ENCODE measurements at regions not wholly inside any gene's neighbourhood (a gene's known extent, or its start where the extent isn't known, plus 50 kb on each side); places are given as distances from the start of the nearest gene placed in this dataset.
"Not testable (repeated sequence)": the region's sequence is repeated elsewhere in the genome, so short reads cannot be mapped to it uniquely, and the experiment has no call there.

DNA sequence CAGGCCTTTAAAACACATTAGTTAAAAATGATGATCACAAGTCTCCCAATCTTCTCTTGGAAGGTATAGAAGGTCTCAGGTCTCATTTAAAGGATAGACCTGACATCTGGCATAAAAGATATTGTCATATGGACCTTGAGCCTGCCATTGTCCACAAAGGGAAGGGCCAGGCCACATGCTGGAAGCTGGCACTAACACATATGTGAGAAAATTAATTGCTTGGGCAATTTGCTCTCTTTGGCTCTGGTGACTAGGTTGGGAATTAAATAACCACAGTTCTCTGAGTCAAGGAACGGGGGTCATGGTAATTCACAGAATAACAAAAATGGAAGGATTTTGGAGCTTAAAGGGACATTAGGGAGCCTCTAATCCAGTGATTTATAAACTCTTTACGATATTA lies 727.3 kb downstream of the BCL11A start:
- DNase-seq (ENCODE audit: low spot score) (no peak), FAIRE-seq (no peak)

DNA sequence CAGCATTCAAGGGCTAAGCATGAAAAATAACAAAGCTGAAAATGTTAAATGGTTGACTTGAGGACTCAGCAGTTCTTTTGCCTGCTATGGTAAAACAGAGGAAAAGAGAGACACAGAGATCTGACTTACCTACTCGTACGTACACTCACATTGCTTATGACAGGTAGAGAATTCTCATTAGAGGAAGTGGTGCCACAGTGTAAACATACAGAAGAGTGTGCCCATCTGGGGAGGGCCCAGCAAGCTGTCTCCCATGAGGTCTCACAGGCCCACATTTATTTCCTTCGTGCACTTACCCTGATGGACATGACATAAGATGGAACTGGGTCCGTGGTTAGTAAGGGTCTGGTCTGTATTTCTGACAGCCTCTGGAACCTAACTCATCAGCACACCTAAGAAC lies 729.1 kb downstream of the BCL11A start:
- DNase-seq (ENCODE audit: low spot score) (no peak), FAIRE-seq (no peak)

GRCh38 chr2:59816075-59816474 lies 737.4 kb downstream of the BCL11A start:
- FAIRE-seq, result no peak

GRCh38 chr2:59810283-59810682 lies 743.2 kb downstream of the BCL11A start:
- DNase-seq (ENCODE audit: low spot score); FAIRE-seq: not testable (repeated sequence)

More at GRCh38 chr2:59816075-59816474, 737.4 kb downstream of the BCL11A start:
- DNase-seq (ENCODE audit: low spot score), result no peak

DNA sequence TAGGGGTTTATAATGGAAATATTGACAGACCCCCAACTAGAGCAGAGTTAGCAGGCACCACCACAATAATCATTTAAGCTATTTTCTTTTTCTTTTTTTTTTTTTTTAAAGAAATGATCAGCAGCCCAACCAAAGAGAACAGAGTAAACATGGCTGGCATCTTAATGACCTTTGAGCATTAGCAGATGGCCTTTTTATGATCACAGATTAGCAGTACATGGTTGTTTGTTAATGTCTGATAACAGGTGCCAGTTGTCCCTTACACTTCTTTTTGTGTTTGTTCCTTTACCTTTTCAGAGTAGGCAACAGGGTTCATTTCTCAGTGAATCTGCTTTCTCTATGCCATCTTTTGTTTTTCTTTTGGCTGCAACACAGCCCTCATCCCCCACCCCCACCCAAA lies 747.0 kb downstream of the BCL11A start:
- no peak for DNase-seq (ENCODE audit: low spot score)
- FAIRE-seq, result no peak

DNA sequence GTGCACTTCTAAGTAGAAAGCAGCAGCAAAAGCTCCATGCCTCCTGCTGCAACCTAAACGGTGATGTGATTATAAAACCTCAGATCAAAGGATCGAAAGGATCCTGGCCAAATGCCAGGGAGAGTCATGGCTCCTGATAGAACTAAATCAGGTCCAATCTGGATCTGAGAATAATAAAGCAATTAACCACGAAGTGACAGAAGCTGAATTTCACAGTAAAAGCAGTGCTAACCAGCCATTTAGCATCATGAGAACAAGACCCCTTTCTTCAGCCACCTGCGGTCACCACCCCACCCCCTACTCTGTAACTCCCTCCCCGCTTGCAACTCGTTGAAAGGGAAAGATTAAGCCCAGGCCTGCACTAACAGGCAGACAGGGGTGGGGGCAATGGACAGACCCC lies 748.7 kb downstream of the BCL11A start:
- no peak for FAIRE-seq
- no peak for DNase-seq (ENCODE audit: low spot score)

DNA sequence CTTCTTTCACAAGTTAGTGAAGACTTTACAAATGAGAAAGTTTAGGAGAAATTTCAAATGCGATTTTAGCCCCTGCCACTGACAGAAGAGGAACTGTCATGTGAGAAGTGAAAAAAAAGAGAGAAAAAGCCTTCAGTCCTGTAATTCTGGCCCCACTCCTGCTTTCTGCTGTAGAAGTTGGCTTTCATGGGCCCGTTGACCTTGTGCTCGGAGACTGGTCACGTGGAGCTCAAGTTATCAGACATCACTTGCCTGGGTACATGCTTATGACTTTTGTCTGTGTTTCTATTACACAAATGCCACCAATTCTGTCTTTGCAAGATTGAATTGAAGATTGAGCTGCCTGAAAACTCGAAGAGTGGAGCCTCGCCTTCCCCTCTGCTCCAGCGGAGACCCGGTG lies 749.9 kb downstream of the BCL11A start:
- FAIRE-seq (no peak), DNase-seq (ENCODE audit: low spot score) (no peak)

GRCh38 chr2:59798687-59799232 lies 754.7 kb downstream of the BCL11A start:
- no peak for DNase-seq (ENCODE audit: low spot score)
- no peak for FAIRE-seq

- no peak for DNase-seq (ENCODE audit: low spot score)
- no peak for FAIRE-seq
Observed at GRCh38 chr2:59791004-59791618, 762.3 kb downstream of the BCL11A start.

DNA sequence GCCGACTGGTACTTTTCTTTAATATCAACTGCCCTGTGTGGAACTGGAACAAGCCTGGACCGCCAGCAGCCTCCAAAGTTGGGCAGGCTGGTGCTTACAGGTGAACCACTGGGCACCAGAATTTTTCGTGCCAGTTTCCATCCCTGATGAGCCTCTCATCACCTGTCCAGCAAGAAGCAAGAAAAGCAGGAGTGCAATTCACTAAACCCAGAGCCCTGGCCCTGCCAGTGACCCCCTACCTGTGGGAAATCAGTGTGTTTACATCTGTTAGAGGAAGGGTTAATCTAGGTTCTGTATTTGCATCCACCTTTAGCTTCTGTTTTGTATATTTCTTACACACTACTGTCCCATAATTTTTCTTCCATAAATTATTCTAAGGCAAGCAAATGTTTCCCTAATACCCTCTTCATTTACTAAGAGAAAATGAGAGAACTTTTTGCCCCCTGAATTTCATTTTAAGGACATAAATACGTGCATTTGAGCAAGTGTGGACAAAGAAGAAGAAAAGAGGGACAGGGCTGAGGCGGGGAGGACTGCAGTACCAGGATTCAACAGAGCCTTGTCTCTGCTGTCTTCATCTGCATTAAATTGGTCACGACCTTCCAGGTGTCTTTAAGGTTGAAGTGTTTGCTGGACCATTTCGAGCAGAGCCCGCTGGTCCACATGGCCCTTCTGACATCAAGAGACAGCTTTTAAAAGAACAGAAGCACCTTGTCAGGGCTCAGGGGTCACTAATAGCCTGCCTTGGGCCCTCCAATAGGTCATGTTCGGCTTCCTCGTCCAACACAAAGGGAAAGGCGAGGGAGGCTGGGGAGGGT lies 763.1 kb downstream of the BCL11A start:
- no peak for DNase-seq (ENCODE audit: low spot score)
- no peak for FAIRE-seq

DNA sequence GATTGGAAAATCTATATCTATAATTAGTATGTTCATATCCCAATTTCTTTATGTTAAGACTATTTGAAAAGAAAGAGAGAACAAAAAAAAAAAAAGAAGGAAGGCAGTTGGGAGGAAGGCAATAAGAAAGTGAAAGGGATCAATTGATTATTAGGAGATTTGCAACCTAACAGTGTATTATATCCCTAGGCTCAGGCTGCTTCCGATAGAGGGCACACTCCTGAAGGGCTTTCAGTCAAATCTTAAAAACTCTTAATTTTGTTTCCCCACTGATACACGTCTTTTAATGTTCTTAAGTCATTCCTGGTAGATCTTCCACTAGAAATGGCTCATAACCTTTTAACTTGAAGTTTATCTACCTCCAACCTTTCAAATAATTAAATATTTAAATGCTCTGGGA lies 763.9 kb downstream of the BCL11A start:
- DNase-seq (ENCODE audit: low spot score), result no peak
- FAIRE-seq, result no peak

DNA sequence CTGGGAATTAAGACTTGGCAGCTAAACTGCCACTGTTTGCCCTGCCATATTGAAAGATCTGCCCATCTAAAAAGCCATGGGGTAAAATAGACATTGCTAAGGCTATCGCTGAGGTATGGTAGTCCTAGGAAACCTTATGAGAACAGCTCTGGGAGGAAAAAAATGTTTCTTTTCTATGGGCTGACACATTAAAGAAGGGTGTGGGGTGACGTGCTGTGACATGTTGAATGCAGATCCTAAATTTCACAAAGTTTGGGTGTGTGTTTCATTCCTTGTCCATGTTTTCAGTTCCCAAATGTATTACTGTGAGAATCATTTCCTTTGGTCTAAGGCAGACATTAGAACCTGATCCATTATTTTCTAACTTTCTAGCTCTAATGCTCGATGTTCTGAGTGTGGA lies 766.4 kb downstream of the BCL11A start:
- FAIRE-seq, result no peak
- no peak for DNase-seq (ENCODE audit: low spot score)

DNA sequence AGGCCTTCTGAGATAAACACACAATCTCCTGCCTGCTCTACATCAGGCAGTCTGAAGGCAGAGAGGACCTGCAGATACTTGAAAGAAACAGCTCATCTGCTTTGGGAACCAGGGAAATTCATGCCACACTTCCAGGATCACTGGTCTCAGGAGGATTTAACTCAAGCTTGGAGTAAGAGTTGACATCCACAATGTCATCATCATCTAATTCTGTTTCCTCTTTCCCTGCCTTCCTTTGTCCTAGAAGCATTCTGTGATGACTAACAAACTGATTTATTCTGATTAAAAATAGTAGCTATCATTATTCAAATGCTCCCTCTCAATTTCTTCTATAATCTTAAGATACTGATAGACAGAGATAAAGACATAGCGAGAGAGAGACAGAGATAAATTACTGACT lies 766.8 kb downstream of the BCL11A start:
- FAIRE-seq, result no peak
- DNase-seq (ENCODE audit: low spot score), result no peak

DNA sequence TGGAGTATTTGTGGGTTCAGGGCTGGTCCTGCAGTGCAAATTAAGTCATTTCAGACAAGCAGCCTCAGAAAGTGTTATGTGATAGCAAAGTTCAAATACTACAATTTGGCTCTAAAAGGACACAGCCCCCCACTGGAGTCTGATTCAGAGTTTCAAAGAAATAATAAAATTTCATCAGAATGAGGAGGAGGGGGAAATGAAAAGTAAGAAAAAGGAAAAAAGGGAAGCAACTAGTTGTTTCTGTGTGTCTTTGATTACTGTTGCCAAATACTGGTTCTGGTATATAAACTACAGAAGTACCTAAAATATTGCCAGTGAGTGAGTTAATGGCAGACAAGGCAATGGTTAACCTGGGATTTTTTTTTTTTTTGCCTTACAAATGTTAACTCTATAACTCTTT lies 773.9 kb downstream of the BCL11A start:
- DNase-seq (ENCODE audit: low spot score) (no peak), FAIRE-seq (no peak)

DNA sequence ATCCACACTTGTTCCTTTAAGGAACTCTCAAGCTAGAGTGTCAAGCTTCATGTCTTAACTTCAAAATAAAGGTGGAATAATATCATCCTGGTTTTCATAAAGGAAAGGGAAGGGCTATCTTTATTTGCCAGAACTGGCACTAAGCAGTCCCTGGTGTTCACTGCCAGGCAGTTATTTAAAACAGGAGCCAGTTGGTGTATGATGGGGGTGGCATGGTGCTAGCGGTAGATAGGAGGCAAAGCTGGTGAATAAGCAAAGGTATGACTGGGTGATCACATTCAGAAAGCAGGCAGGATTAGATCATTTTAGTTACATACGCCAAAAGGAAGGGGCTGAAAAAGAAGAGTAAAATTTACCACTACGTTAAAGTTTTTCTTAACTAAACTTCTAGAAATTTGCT lies 776.3 kb downstream of the BCL11A start:
- no peak for DNase-seq (ENCODE audit: low spot score)
- no peak for FAIRE-seq

DNA sequence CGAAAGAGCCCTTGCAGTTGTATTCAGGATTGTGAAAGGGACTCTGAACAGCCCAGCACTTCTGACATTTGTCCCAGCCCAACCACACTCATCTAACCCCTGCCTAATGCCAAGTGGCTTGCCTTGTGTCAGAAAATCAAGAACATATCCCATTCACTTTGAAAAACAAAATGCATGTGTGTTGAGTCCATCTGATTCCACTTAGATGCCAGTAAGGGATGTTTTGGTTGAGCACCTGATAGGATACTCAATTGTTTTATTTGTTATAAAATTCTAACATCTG lies 776.8 kb downstream of the BCL11A start:
- no peak for DNase-seq (ENCODE audit: low spot score)
- no peak for FAIRE-seq

DNA sequence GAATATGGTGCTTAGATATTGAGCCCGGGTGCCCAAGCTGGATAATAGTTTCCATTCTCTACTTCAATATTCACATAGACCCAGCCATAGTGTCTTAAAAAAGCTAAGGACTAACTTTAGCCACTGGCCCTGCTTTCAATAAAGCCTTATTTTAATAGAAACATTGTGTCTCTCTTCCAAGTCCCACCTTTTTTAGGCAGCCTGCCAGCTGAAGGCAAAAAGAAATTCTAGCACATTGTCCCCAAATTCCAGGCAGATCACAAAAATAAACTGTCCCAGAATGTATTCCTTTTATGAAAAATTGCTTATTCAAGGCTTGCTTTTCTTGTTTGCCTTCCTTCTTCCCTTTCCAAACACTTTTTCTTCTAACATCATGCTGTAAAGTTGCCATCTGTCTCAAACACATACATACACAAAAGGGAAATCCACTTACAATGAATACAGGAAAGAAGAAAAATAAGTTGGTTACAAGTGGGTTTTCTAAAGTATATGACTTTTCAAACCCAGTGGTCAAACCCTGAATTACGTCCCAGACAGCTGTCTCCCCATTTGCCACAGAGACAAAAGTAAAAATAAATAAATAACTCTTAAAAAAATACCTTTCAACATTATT lies 778.5 kb downstream of the BCL11A start:
- no peak for DNase-seq (ENCODE audit: low spot score)
- no peak for FAIRE-seq

GRCh38 chr2:59770651-59771050 lies 782.8 kb downstream of the BCL11A start:
- no peak for FAIRE-seq

GRCh38 chr2:59761966-59762365 lies 791.5 kb downstream of the BCL11A start:
- DNase-seq (ENCODE audit: low spot score), result no peak

More at GRCh38 chr2:59770651-59771050, 782.8 kb downstream of the BCL11A start:
- no peak for DNase-seq (ENCODE audit: low spot score)

DNA sequence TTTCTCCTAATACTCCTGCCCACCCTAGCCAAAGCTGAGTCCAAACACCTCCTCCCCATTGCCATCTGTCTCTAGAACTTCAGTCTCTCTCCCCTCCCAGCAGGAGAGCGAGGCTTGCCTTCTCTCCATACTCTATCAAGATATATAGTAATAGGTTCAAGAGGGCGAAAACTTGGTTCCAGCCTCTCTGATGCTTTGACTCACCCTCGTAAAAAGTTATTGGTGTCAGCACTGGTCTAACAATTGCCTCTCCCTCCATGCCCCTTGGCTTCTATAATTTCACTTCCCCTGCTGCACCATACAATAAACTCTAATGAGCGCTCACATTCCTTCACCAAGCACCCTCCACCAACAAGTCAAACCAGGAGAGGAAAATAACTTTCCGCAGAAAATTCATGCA lies 797.3 kb downstream of the BCL11A start:
- no peak for DNase-seq (ENCODE audit: low spot score)
- no peak for FAIRE-seq

More at GRCh38 chr2:59761966-59762365, 791.5 kb downstream of the BCL11A start:
- FAIRE-seq, result no peak

- no peak for DNase-seq (ENCODE audit: low spot score)
- no peak for FAIRE-seq
Observed at GRCh38 chr2:59754011-59754735, 799.3 kb downstream of the BCL11A start.

DNA sequence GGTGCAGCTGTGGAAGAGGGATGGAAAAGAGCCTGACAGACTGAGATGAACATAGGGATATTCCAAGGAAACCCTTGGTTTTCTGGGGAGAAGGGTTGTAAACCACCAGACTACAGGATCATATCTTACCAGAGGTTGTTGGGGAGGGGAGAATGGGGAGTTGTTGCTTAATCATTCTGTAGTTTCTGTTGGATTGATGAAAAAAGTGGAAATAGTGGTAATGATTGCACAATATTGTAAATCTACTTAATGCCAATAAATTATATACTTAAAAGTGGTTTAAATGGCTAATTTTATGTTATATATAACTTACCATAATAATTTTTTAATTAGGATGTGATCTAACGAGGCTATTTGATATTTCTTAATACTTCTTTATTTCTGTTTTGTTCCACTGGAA lies 800.9 kb downstream of the BCL11A start:
- no peak for DNase-seq (ENCODE audit: low spot score)
- no peak for FAIRE-seq
